NOMO-1 treated with DMSO at 0.1 percent for 48 hours (cell line): ENCODE measurements at regions not wholly inside any gene's neighbourhood (a gene's known extent, or its start where the extent isn't known, plus 50 kb on each side); places are given as distances from the start of the nearest gene placed in this dataset.

Experiments
- DNase-seq: peaks from one replicate; lab custom pipeline; 2025; ENCODE audit not compliant: unreplicated experiment; lab: John Stamatoyannopoulos, UW

DNA sequence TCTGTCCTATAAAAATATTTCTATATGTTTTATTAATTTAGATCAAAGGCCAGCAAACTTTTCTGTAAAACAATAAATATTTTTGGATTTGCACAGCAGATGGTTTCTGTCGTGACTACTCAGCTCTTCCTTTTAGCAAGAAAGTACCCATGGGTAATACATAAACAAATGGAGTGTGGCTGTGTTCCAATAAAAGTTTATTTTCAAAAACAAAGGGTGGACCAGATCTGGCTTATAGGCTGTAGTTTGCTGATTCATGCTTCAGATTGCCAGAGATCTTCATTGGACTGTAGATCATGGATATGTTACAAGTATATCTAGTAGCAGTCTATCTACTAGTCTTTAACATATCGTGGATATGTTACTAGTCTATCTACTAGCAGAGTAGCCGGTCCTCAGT is 590.5 kb downstream of the CSNK1G3 start:
- DNase-seq: no peak

DNA sequence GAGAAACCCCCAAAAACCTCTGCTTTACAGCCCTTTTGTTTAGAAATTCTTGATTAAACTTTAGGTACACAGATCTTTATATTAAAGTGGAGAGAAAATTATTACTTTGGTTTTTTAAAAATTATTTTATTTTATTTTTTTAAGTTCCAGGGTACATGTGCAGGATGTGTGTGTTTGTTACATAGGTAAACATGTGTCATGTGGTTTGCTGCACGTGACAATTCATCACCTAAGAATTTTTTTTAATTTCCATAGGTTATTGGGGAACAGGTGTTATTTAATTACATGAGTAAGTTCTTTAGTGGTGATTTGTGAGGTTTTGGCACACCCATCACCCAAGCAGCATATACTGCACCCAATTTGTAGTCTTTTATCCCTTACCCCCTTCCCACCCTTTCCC is 581.7 kb downstream of the CSNK1G3 start:
- DNase-seq: no peak

DNA sequence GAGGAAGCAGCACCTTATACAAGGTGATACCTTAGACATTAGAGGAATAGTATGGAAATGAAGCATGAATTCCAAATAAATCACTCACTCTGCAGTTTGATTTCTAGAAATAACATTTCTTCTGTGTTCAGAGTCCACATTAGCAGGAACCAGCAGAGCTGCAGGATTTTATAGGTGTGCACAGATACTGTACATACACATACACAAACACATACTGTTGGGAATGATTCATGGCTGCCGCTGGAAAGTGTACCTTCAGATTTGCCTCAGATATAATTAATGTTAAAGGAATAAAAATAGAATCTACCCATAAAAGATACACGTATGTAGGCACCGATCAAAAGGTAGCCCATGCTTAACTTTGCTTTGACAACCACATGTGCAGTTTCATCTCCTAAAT is 578.1 kb downstream of the CSNK1G3 start:
- DNase-seq: no peak

DNA sequence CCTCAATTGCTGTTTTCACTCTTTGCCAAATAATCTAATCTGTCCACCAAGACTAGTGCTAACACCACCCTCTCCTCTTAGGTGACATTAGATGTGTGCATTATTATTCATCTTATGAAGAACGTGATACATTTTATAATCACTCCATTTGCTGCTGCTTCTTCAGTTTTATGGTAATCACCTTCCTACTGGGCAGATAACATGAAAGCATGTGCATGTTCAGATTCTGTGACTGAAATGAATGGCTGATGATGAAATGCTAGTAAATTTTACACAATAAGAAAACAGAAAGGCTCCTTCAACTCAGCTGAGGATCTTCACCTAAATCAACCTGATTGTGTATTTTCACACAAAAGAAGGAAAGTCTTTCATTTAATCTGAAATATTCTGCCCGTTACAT is 577.6 kb downstream of the CSNK1G3 start:
- no peak for DNase-seq

DNA sequence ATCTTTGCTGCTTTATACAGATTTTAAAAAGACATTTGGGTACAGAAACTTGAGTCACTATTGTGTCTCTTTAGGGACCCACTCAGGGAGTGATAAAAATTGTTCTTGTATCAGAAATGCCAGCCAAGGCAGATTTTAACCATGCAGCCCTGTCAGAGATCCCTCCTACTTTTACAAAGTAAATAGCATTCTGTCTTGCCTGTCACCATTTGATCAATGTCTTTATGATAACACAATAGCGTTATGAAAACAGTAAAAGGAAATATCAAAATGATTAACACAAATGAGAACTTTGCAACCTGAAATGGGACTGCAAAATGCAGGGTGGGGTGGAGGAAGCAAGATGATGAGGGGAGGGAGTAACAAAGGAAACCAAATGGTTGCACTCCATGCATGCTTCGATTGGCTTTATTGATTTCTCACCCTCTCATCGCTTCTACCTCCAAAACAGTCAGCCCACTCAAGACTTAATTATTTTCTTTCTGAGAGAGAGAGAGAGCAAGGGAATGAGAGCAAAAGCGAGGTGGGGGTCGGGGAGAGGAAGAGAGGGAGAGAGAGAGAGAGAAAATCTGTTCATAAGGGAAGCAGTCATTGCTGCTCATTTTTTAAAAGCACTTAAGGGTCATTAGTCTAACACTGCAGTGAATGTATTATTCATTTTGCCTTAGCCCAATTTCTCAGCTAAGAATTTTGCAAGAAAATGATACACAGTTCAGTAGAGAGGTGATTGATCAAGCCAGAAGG is 576.5 kb downstream of the CSNK1G3 start:
- no peak for DNase-seq

DNA sequence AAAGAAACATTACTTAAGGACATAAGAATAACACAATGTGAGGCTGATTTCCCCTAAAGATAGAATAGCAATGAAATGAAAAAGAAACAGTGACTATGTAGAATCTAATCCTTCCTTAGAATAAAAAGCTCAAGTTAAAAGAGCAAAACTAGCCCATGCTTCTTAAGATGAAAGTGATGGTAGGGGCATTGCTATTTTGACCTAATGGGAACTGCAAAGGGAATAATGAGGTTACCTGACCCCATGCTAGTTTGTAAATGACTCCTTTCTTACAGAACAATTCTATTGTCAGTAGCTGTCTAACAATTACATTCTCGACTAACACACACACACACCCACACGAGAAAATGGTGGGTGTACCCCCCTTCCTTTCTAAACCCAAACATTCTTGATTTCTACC is 575.8 kb downstream of the CSNK1G3 start:
- DNase-seq: no peak

DNA sequence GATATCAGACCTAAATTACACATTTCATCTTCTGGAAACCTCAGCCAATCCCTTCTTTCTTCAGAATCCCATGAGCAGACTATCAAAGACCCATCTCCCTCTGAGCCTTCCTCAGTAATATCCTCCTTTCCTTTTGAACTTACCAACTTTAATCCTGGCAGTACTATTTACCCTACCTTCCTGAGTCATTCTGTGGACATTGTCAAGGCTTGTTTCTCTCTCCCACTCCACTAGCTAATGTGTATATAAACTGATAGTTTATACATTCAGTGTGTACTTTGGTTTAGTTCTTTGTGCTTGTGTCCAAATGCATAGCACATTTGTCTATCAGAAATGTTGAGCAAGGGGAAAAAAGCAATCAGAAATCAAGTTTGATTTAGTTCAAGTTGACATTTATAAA is 568.3 kb downstream of the CSNK1G3 start:
- no peak for DNase-seq

DNA sequence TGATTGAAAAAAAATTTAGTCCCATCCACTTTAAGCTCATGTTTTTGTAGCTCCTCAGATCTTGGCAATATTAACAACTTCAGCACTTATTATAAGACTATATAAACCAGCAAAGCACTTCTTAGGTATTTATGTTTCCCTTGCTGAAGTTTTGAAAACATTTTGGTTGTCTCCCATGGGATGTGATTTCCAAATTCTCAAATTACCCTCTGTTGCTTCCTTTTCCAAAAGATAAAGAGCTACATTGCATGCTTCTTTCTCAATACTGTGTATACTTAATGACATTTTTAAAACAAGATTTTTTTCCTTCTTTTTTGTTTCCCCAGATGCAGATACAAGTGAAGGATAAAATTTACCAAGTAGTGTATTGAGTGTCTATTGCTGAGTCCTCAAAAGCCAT is 567.1 kb downstream of the CSNK1G3 start:
- DNase-seq: no peak

DNA sequence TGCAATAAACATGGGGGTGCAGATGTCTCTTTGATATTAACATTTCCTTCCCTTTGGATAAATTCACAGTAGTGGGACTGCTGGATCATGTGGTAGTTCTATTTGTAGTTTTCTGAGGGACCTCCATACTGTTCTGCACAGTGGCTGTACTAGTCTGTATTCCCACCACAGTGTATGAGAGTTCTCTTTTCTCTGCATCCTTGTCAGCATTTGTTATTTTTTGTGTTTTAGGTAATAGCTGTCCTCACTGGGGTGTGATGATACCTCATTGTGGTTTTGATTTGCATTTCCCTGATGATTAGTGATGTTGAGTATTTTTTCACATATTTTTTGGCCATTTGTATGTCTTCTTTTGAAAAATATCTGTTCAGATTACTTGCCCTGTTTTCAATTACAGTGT is 562.5 kb downstream of the CSNK1G3 start:
- no peak for DNase-seq

DNA sequence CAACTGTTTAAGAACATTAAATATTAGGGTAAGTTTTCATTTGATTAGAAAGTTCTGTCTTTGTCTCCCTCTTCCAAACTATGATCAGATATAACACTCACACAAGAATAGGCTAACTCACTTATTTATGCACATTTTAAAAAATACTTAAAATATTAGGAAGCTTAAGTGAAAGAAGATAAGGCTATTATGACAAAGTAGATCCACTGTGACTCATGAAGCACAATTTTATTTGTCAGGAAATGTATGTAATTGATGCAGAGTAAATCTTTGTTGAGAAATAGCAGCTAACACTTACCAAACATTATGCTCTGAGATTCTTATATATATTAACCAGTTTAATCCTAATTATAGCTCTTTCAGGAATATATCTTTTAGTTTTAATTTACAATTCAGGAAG is 560.6 kb downstream of the CSNK1G3 start:
- no peak for DNase-seq

DNA sequence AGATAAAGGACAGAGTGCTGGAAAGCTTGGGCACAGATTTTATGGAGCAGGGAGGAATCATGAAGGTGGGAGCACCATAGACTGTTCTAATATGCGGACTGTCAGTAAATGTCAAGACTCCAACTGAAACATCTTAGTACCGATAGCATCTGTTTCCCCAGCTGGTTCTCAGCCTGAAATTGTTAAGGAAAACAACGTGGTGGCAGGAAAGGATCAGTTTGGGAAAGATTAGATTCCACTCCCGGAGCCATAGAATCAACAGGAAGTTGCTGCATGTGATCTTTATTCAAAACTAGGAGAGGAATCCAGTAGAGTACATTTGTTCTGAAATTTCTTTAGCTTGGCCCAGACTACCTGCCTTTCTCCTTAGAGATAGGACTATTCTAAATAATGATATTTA is 559.1 kb downstream of the CSNK1G3 start:
- DNase-seq: no peak

DNA sequence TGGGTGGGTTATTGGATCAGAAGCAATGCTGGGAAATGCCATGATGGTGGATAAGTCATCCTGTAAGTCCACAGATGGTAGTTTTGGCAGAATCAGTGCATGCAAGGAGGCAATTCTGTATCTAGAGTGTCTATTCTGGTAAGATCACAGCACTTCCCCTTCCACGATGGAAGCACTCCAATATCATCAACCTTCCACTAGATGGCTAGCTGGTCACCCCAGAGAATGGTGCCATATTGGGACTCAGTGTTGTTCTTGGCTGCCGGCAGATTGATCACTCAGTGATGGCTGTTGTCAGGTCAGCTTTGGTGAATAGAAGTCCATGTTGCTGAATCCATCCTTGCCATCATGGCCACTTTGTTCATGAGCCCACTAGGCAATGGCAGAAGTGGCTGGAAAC is 553.5 kb downstream of the CSNK1G3 start:
- no peak for DNase-seq

DNA sequence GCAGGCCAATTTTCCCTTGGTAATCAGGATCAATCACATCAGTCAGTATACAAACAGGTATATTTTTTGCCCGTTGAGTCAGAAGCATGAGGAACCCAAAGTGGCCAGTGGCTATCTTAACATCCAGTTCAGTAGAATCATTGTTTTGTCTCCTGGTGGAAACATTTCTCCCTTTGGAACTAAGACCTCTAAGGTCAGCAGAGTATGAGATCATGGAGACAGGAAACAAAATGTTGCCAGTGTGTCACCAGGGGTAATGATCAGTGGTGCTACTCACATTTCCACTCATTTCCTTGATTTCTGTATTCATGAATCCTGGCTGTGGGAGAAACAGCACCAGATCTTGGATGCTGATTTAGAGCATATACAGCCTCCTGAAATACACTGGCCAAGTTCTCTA is 553.0 kb downstream of the CSNK1G3 start:
- DNase-seq: no peak

DNA sequence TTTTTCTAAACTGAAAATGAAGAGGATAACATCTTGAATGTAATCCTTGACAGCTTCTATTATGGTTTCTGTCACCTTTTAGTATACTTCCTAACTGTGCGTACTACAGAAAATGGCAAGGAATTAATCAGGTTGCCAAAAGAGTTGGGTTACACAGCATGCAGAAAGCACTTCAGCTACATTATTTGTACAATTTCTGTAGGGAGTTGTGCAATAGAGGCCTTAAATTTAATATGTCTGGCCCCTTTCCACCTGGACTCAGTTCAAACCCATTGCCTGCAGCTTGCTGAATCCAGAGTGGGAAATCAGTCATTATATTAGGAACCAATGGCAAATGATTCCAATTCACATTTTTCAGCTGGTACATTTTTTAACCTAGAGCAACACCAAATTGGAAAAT is 549.7 kb downstream of the CSNK1G3 start:
- DNase-seq: no peak

DNA sequence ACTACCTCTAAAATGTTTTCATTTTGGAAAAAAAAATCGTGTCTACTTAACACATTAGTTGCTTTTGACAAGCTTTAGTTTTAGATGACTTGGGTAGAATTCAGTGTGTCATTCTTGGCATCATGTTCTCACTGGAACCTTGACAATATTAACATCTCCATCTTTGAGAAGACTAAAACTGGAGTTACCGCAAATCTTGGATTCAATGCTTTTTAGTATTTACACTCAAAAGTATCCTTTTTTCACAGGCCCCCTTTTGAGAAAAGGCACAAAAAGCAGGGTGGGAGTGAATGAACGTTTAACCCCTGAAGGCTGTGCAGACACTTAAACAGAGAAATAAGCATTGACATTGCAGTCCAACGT is 549.1 kb downstream of the CSNK1G3 start:
- DNase-seq: no peak

DNA sequence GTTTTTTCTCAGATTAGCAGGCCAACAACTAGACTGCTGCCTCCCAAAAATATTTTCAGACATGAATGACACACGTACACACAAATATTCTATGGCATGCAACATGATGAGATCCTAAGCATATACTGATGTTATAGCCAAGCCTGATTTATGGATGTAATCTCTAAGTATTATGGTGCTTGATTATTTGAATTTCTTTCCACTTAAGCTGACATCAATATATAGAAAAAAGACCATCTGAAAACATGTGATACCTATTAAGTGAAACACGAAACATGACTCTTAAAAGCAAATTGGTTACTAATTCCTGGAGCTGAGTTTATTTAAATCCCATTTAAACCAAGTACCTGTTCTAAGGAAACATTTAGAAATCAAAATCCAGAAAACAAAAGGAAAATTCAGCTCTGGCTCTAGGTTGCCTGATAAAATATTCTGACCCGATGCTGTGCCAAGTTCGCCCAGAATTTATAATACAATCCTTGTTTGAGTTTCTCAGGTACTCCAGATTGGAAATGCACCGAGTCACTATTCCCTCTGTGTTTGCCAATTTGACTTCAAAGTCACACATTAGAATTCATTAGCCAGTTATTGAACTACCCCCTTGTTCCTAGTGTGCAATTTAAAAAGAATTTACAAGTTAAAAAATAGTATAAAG is 548.6 kb downstream of the CSNK1G3 start:
- DNase-seq: no peak

DNA sequence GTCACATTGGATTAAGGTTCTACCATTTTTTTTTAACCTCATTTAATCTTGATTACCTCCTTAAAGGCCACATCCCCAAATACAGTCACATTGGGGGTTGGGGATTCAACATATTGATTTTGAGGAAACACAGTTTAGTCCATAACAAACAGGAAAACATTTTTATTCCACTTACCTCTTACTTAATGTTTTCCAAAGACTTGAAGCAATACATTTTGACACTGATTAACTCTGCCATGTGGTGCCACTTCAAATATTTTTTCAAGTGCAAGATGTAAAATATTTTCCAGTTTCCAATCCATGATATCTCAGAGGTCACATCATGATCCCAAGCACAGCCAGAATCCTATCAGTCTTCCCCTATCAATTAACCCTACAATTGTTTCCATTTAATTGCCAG is 548.0 kb downstream of the CSNK1G3 start:
- no peak for DNase-seq

DNA sequence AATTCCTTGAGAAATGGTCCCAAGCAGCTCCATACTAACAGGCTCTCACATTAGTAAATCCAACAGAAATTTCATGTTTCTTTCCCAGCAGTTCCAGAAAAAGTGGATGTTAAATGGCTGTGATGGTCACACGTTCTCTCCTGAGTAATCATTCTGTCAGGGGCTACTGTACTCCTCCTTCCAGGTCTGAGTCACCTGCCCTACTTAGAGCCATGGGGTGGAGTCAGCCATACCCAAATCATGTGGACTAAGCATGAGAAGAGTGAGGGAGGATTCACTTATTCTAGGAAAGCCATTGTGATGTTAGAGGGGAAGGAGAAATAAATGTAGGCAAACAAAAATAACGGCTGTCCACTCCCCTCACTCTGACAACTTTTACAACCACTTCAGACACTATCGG is 547.2 kb downstream of the CSNK1G3 start:
- DNase-seq: no peak

DNA sequence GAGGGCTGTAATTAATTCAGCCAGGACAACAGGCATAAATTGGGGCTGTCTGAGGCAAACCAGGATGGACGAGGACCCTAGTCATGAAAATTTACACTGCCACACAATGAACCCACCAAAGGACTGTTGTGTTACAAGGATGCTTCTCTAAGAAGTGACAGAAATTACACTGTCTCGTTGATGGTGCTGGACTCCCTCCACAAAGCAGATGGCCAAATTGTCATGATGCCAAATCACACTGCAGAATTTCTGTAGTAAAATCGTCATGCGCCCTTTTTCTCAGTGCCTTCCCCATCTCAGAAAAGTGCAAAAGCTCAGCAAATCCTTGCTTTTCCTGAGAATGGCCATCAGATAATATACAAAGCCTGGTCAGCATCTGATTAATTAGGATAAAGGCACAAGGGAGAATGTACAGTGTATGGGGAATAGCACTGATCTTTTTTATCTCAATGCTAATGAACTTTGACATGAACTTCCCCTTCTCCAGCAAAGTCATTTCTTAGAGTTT is 545.8 kb downstream of the CSNK1G3 start:
- no peak for DNase-seq

DNA sequence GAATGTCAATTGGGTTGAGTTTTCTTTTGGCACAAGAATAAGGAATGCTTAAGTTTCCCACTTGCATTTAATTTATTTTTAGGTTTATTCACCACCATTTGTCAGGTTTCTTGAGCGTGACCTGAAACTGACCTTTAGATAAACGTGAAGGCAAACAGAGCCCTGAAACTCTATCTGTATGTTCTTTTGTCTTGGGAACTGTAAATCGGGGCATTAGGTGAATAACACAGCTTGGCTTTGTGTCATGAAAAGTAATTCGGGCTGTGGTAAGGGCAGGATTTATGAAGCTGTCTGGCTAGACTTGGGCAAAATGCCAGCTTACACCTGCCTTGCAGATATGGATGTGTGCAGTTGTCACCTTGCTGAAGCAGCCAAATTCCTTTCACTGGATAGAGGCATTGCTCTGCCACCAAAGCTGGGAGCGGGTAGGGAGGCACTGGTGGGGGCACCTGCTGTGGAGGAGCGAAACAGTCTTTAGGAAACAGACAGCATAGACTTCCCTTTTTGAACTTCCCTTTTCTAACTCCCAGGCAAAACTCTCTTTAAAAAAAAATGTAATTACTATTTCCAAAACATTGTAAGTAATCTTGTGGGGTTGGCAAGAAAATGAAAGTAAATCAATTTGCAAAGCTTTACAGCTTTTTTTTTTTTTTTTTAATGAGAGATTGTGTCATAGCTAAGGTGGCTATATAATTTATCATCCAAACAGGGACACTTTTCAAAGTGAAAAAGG is 545.2 kb downstream of the CSNK1G3 start:
- peak; percentile 98 for DNase-seq

DNA sequence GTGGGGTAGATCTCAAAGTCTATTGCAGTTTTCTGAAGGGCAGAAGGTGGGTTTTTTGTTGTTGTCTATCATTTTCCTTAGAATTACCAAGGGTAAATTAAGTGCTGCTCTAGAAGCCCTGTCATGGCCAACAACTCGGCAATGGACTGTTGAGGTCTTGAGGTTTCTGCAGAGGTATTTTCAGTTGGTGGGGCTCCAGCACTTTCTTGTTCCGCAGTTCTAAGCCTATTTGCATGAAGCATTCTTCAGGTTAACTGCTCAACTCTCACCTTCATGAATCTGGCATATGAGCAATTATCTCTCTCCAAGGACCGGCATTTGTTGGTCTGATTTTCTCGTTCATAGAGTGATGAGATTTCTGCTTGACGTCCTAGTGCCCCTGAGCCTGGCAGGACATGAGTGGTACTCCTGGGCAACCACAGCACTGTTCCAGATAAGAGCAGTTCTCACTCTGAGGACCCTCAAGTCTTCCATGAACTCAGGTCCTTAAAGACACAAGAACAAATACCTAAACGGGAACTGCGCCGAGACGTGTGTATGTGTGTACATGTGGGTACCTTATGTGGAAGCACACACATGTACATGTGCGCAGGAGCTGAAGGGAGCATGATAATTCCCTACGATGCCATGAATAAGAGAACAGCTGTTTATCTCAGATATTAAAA is 544.5 kb downstream of the CSNK1G3 start:
- DNase-seq: no peak

DNA sequence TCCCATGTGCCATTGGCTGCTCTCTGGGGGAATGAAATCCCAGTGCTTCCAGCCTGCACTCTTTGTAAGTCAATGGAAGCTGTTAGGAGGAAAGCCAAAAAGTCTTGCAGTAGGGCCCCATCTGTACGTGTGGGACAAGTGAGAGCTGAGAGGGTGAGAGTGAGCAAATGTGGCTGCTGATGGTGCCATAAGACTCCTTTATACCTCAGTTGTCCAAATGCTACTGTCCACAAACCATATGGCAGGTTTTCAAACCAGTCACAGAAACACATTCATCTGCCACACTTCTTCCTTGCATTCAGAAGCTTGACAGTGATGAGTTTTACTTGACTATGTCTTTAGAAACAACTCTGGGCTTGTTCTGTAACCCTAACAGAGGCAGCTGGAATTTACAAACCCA is 543.8 kb downstream of the CSNK1G3 start:
- DNase-seq: no peak
